ENCODE measurements at regions not wholly inside any gene's neighbourhood (a gene's known extent, or its start where the extent isn't known, plus 50 kb on each side); places are given as distances from the start of the nearest gene placed in this dataset.

GRCh38 chr6:71496018-71496721 lies 207.6 kb downstream of the OGFRL1 start:
- TF ChIP-seq CTCF (IDR thresholded peaks at IDR 0.05; ENCODE audit: borderline replicate concordance, extremely low read depth, low read length, poor library complexity, severe bottlenecking) (no peak), EZH2 (IDR thresholded peaks at IDR 0.05; ENCODE audit: borderline replicate concordance, low read depth, low read length, severe bottlenecking) (no peak)

All from DND-41 (cell line).